Neuronal stem cell (in vitro differentiated cells): ENCODE measurements at regions not wholly inside any gene's neighbourhood (a gene's known extent, or its start where the extent isn't known, plus 50 kb on each side); places are given as distances from the start of the nearest gene placed in this dataset.

ENCODE experiments used
- DNase-seq: peaks from one replicate; pipeline ENCODE4 v3.0.0-alpha.2; 2013; ENCODE audit warnings: low spot score
- H2AFZ ChIP-seq: one replicate; pipeline ENCODE4 v1.6.1; 2013; ENCODE audit warnings: mild to moderate bottlenecking, low read length, inconsistent platforms
- H2AK5ac ChIP-seq: 2 replicates; pipeline ENCODE4 v1.6.1; 2013; ENCODE audit warnings: low read depth, mild to moderate bottlenecking, inconsistent platforms, low read length, moderate library complexity, mixed read lengths
- H2BK120ac ChIP-seq: 2 replicates; pipeline ENCODE4 v1.6.1; 2013; ENCODE audit warnings: low read depth, mild to moderate bottlenecking, inconsistent platforms, low read length, moderate library complexity, mixed read lengths
- H2BK12ac ChIP-seq: one replicate; pipeline ENCODE4 v1.6.1; 2013; ENCODE audit warnings: low read length, inconsistent platforms
- H2BK15ac ChIP-seq: 2 replicates; pipeline ENCODE4 v1.6.1; 2013; ENCODE audit warnings: mild to moderate bottlenecking, low read length, inconsistent platforms, mixed read lengths
- H2BK5ac ChIP-seq: one replicate; pipeline ENCODE4 v1.6.1; 2013; ENCODE audit warnings: inconsistent platforms, mild to moderate bottlenecking, low read length, moderate library complexity
- H3K14ac ChIP-seq: one replicate; pipeline ENCODE4 v1.6.1; 2013; ENCODE audit warnings: low read length, inconsistent platforms
- H3K18ac ChIP-seq: 2 replicates; pipeline ENCODE4 v1.6.1; 2013; ENCODE audit warnings: low read length, inconsistent platforms
- H3K23ac ChIP-seq: 2 replicates; pipeline ENCODE4 v1.6.1; 2013; ENCODE audit warnings: low read depth, mild to moderate bottlenecking, mixed read lengths, low read length, inconsistent platforms; ENCODE audit not compliant: poor library complexity
- H3K27ac ChIP-seq: replicated peaks from 3 replicates; pipeline ENCODE4 v1.5.1; 2013; ENCODE audit warnings: low read length, inconsistent platforms
- H3K27me3 ChIP-seq, 3 experiments: 2 replicates each; pipeline ENCODE4 v1.6.1; 2013; ENCODE audit warnings: low read length in 3 of 3, mild to moderate bottlenecking in 2 of 3, inconsistent platforms in 1 of 3, low read depth in 1 of 3, mixed read lengths in 1 of 3, moderate library complexity in 1 of 3; ENCODE audit not compliant: control insufficient read depth in 3 of 3, insufficient read depth in 3 of 3
- H3K36me3 ChIP-seq, 2 donors: replicated peaks in 1 of 2; 2 replicates each; pipeline ENCODE4 v1.6.1; 2013; ENCODE audit warnings: low read length in 2 of 2; ENCODE audit not compliant: control insufficient read depth in 2 of 2, insufficient read depth in 2 of 2
- H3K4ac ChIP-seq: 2 replicates; pipeline ENCODE4 v1.6.1; 2013; ENCODE audit warnings: inconsistent platforms, mild to moderate bottlenecking, low read length, moderate library complexity
- H3K4me1 ChIP-seq, 2 donors: 1 replicate in 1 of 2; 2 replicates in 1 of 2; pipeline ENCODE4 v1.6.1; 2013; ENCODE audit warnings: low read length in 2 of 2, low read depth in 1 of 2; ENCODE audit not compliant: control insufficient read depth in 2 of 2, insufficient read depth in 1 of 2
- H3K4me2 ChIP-seq: one replicate; pipeline ENCODE4 v1.6.1; 2013; ENCODE audit warnings: mild to moderate bottlenecking, low read length, inconsistent platforms; ENCODE audit not compliant: insufficient read depth, poor library complexity, severe bottlenecking
- H3K4me3 ChIP-seq, 2 donors: 2 replicates each; pipeline ENCODE4 v1.5.1; 2013; ENCODE audit warnings: low read length in 2 of 2, mild to moderate bottlenecking in 2 of 2, inconsistent platforms in 1 of 2, moderate library complexity in 1 of 2
- H3K79me1 ChIP-seq: one replicate; pipeline ENCODE4 v1.6.1; 2013; ENCODE audit warnings: low read depth, mild to moderate bottlenecking, inconsistent platforms, low read length, moderate library complexity
- H3K9ac ChIP-seq: one replicate; pipeline ENCODE4 v1.6.1; 2013; ENCODE audit warnings: mild to moderate bottlenecking, low read depth, low read length, inconsistent platforms; ENCODE audit not compliant: poor library complexity
- H3K9me3 ChIP-seq, 2 donors: replicated peaks in 1 of 2; 2 replicates each; pipeline versions ENCODE3 to v1.6.1; 2013; ENCODE audit warnings: low read length in 2 of 2, mild to moderate bottlenecking in 2 of 2, inconsistent platforms in 1 of 2, low read depth in 1 of 2, mixed read lengths in 1 of 2, moderate library complexity in 1 of 2; ENCODE audit not compliant: control insufficient read depth in 2 of 2, insufficient read depth in 1 of 2
- H4K8ac ChIP-seq: one replicate; pipeline ENCODE4 v1.6.1; 2013; ENCODE audit warnings: low read depth, mild to moderate bottlenecking, inconsistent platforms, low read length, moderate library complexity
- H4K91ac ChIP-seq: one replicate; pipeline ENCODE4 v1.6.1; 2013; ENCODE audit warnings: low read length, low read depth, mild to moderate bottlenecking, inconsistent platforms; ENCODE audit not compliant: poor library complexity
- WGBS, 2 donors: extraction: QIAGEN DNeasy Blood & Tissue Kit; methylation state at CpG; one replicate each; pipeline ENCODE4 v1.1.7; 2013; ENCODE audit warnings: missing lambda C conversion rate in 2 of 2, mixed read lengths in 1 of 2; ENCODE audit not compliant: insufficient read length in 2 of 2, insufficient replicate concordance in 1 of 2; ENCODE audit errors: extremely low coverage in 2 of 2; 5-methylcytosine and 5-hydroxymethylcytosine counted together

DNA sequence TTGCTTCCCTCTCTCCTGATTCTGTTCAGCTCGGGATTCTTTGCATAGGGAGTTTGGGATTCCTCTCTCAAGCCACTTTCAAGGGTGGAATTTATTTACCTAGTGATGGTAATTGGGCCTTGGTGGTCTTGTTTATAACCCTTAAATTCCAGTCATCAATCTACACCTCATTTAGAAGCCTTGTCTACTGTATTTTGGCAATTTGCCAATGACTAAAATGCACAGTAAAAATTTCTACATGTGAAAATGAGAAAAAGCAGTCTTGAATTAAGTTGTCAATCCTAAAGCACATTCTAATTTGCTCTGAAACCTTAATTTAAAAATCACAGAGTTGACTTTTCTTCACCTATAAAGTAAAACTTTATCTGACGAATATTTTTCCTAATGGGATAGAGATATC is 749.2 kb upstream of the CRIM1 start:
- H3K27me3 ChIP-seq: no peaks in the 10 kb centered on the region
- no CpG with 5 or more reads among the region's 2 CpGs for WGBS, 2 donors
- DNase-seq: no peak
- H4K8ac ChIP-seq: no peak overlapping the region
- no peak overlapping the region for H3K4ac ChIP-seq
- no peak overlapping the region for H2AFZ ChIP-seq
- no peak overlapping the region for H3K4me2 ChIP-seq
- no peak overlapping the region for H4K91ac ChIP-seq
- no peak overlapping the region for H3K4me3 ChIP-seq
- H3K36me3 ChIP-seq: no peaks in the 10 kb centered on the region
- H2AK5ac ChIP-seq: no peak overlapping the region
- no peak overlapping the region for H3K27ac ChIP-seq
- H3K9ac ChIP-seq: no peak overlapping the region
- H3K4me1 ChIP-seq: no peaks in the 10 kb centered on the region
- no peak overlapping the region for H2BK5ac ChIP-seq
- H2BK120ac ChIP-seq: no peak overlapping the region
- H3K14ac ChIP-seq: no peak overlapping the region
- no peaks in the 10 kb centered on the region for H3K9me3 ChIP-seq
- no peaks in the 10 kb centered on the region for H3K79me1 ChIP-seq
- H3K23ac ChIP-seq: no peak overlapping the region
- H2BK15ac ChIP-seq: no peak overlapping the region
- no peak overlapping the region for H3K18ac ChIP-seq
- H2BK12ac ChIP-seq: no peak overlapping the region

DNA sequence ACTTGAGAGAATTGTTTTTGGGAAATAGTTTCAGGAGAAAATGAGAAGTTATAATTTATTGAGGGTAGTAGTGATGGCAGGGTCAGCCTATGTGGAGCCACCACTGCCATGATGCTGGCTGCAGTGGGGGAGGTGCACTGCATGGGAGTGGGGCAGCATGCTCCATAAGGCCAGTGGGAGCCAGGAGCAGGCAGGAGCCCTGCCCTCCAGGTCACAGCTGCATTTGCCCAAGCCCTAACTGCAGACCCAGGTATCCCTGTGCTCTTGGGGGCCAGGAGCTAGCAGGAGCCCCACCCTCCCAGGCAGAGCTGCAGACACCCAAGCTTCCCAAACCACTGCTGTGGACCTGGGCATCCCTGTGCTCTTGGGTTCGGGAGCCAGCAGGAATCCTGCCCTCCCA is 757.3 kb upstream of the CRIM1 start:
- no peak overlapping the region for H3K9ac ChIP-seq
- H2BK120ac ChIP-seq: no peak overlapping the region
- H4K91ac ChIP-seq: no peak overlapping the region
- H2AFZ ChIP-seq: no peak overlapping the region
- no peak overlapping the region for H4K8ac ChIP-seq
- no peaks in the 10 kb centered on the region for H3K36me3 ChIP-seq
- H3K4me3 ChIP-seq: no peak overlapping the region
- no peaks in the 10 kb centered on the region for H3K79me1 ChIP-seq
- no CpG with 5 or more reads among the region's 1 CpG for WGBS, 2 donors
- H3K23ac ChIP-seq: no peak overlapping the region
- H2BK12ac ChIP-seq: no peak overlapping the region
- no peak overlapping the region for H3K4ac ChIP-seq
- no peak for DNase-seq
- peaks cover 0 to 13% of the 10 kb centered on the region in 2 donors for H3K9me3 ChIP-seq
- H3K14ac ChIP-seq: no peak overlapping the region
- H3K18ac ChIP-seq: no peak overlapping the region
- H2BK15ac ChIP-seq: no peak overlapping the region
- H3K4me2 ChIP-seq: no peak overlapping the region
- H2AK5ac ChIP-seq: no peak overlapping the region
- H3K27ac ChIP-seq: no peak overlapping the region
- H3K27me3 ChIP-seq: no peaks in the 10 kb centered on the region
- H2BK5ac ChIP-seq: no peak overlapping the region
- H3K4me1 ChIP-seq: no peaks in the 10 kb centered on the region

- Histone ChIP-seq H3K14ac (no peak overlapping the region), H2BK120ac (no peak overlapping the region), H3K4me3 (no peak overlapping the region)
Observed at GRCh38 chr2:35591886-35592285, 763.7 kb upstream of the CRIM1 start.

GRCh38 chr2:35585972-35586371 is 769.6 kb upstream of the CRIM1 start:
- Histone ChIP-seq H3K14ac (no peak overlapping the region), H4K8ac (no peak overlapping the region), H2AK5ac (no peak overlapping the region), H3K4ac (no peak overlapping the region), H3K23ac (no peak overlapping the region), H4K91ac (no peak overlapping the region), H3K9me3 (peaks cover 6 to 11% of the 10 kb centered on the region in 2 donors), H2BK12ac (no peak overlapping the region), H2AFZ (no peak overlapping the region), H3K9ac (no peak overlapping the region), H2BK15ac (no peak overlapping the region), H3K36me3 (no peaks in the 10 kb centered on the region), H3K4me2 (no peak overlapping the region), H3K79me1 (no peaks in the 10 kb centered on the region), H2BK5ac (no peak overlapping the region), H3K27ac (no peak overlapping the region), H2BK120ac (no peak overlapping the region), H3K27me3 (no peaks in the 10 kb centered on the region), H3K4me1 (no peaks in the 10 kb centered on the region), H3K4me3 (no peak overlapping the region), H3K18ac (no peak overlapping the region)
- WGBS, 2 donors: 100% methylated on average over 1 of the region's 5 CpGs; no CpG with 5 or more reads in 1 of the 2 donors
- DNase-seq: no peak

More at GRCh38 chr2:35591886-35592285, 763.7 kb upstream of the CRIM1 start:
- Histone ChIP-seq H3K9me3 (peaks cover 0 to 5% of the 10 kb centered on the region in 2 donors), H2BK15ac (no peak overlapping the region), H2BK5ac (no peak overlapping the region), H3K4ac (no peak overlapping the region), H3K27me3 (no peaks in the 10 kb centered on the region), H4K8ac (no peak overlapping the region), H3K9ac (no peak overlapping the region), H2AFZ (no peak overlapping the region), H2BK12ac (no peak overlapping the region), H3K36me3 (no peaks in the 10 kb centered on the region), H2AK5ac (no peak overlapping the region), H3K23ac (no peak overlapping the region), H4K91ac (no peak overlapping the region), H3K4me1 (no peaks in the 10 kb centered on the region), H3K27ac (no peak overlapping the region), H3K4me2 (no peak overlapping the region), H3K79me1 (no peaks in the 10 kb centered on the region), H3K18ac (no peak overlapping the region)
- DNase-seq: no peak
- no CpG with 5 or more reads among the region's 1 CpG for whole genome bisulfite sequencing, 2 donors
